ENCODE measurements at regions not wholly inside any gene's neighbourhood (a gene's known extent, or its start where the extent isn't known, plus 50 kb on each side); places are given as distances from the start of the nearest gene placed in this dataset.

GRCh38 chr4:75107755-75108612, 175.1 kb downstream of the PARM1 start (continued):
- TF ChIP-seq, protein P1, sequence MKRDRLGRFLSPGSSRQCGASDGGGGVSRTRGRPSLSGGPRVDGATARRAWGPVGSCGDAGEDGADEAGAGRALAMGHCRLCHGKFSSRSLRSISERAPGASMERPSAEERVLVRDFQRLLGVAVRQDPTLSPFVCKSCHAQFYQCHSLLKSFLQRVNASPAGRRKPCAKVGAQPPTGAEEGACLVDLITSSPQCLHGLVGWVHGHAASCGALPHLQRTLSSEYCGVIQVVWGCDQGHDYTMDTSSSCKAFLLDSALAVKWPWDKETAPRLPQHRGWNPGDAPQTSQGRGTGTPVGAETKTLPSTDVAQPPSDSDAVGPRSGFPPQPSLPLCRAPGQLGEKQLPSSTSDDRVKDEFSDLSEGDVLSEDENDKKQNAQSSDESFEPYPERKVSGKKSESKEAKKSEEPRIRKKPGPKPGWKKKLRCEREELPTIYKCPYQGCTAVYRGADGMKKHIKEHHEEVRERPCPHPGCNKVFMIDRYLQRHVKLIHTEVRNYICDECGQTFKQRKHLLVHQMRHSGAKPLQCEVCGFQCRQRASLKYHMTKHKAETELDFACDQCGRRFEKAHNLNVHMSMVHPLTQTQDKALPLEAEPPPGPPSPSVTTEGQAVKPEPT (CRISPR knock-in tag; IDR thresholded peaks at IDR 0.05; ENCODE audit: low read depth), result no peak
- TF ChIP-seq ZFP62 (CRISPR knock-in tag; IDR thresholded peaks at IDR 0.05) (no peak), MYC (CRISPR knock-in tag; IDR thresholded peaks at IDR 0.05; ENCODE audit: borderline replicate concordance) (no peak), ZNF12 (CRISPR knock-in tag; IDR thresholded peaks at IDR 0.05) (no peak), ARID4A (CRISPR knock-in tag; IDR thresholded peaks at IDR 0.05; ENCODE audit: borderline replicate concordance) (no peak), ARNT (IDR thresholded peaks at IDR 0.05) (no peak), MAFF (IDR thresholded peaks at IDR 0.05; ENCODE audit: low read depth, low read length) (no peak), E2F2 (CRISPR knock-in tag; IDR thresholded peaks at IDR 0.05; ENCODE audit: borderline replicate concordance) (no peak), ZNF616 (CRISPR knock-in tag; IDR thresholded peaks at IDR 0.05; ENCODE audit: low read depth) (no peak), ZNF710 (CRISPR knock-in tag; IDR thresholded peaks at IDR 0.05; ENCODE audit: borderline replicate concordance) (no peak)
- TF ChIP-seq, protein P2, sequence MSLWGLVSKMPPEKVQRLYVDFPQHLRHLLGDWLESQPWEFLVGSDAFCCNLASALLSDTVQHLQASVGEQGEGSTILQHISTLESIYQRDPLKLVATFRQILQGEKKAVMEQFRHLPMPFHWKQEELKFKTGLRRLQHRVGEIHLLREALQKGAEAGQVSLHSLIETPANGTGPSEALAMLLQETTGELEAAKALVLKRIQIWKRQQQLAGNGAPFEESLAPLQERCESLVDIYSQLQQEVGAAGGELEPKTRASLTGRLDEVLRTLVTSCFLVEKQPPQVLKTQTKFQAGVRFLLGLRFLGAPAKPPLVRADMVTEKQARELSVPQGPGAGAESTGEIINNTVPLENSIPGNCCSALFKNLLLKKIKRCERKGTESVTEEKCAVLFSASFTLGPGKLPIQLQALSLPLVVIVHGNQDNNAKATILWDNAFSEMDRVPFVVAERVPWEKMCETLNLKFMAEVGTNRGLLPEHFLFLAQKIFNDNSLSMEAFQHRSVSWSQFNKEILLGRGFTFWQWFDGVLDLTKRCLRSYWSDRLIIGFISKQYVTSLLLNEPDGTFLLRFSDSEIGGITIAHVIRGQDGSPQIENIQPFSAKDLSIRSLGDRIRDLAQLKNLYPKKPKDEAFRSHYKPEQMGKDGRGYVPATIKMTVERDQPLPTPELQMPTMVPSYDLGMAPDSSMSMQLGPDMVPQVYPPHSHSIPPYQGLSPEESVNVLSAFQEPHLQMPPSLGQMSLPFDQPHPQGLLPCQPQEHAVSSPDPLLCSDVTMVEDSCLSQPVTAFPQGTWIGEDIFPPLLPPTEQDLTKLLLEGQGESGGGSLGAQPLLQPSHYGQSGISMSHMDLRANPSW (CRISPR knock-in tag; IDR thresholded peaks at IDR 0.05; ENCODE audit: borderline replicate concordance), result no peak
